OCI-LY3 (cell line): ENCODE measurements at regions not wholly inside any gene's neighbourhood (a gene's known extent, or its start where the extent isn't known, plus 50 kb on each side); places are given as distances from the start of the nearest gene placed in this dataset.

Experiments used
- H2AFZ ChIP-seq: fragments of 200-600, 300-600 bp; shearing (Covaris generic); 2 replicates; pipeline ENCODE4 v1.6.0; 2014; ENCODE audit warnings: antibody characterized with exemption, low read depth, low read length
- H3K27ac ChIP-seq: fragments of 200-600, 300-600 bp; sonication (generic); 2 replicates; pipeline ENCODE4 v1.5.1; 2014; ENCODE audit warnings: mild to moderate bottlenecking, low read length, moderate library complexity, mixed read lengths
- H3K27me3 ChIP-seq: fragments of 200-600, 300-600 bp; sonication (generic); 2 replicates; pipeline ENCODE4 v1.6.1; 2014; ENCODE audit warnings: low read depth, low read length, mixed read lengths
- H3K36me3 ChIP-seq: fragments of 200-600, 300-600 bp; sonication (generic); replicated peaks from 2 replicates; pipeline ENCODE3; 2014; ENCODE audit warnings: low read depth, low read length, mixed read lengths
- H3K4me1 ChIP-seq: fragments of 300-600, 200-600 bp; sonication (generic); 2 replicates; pipeline ENCODE4 v1.6.1; 2014; ENCODE audit warnings: low read length, mixed read lengths
- H3K4me2 ChIP-seq: fragments of 200-600, 300-600 bp; sonication (generic); 2 replicates; pipeline ENCODE4 v1.6.1; 2014; ENCODE audit warnings: low read length, mixed read lengths
- H3K4me3 ChIP-seq: fragments of 300-600, 200-600 bp; sonication (generic); 2 replicates; pipeline ENCODE4 v1.5.1; 2014; ENCODE audit warnings: antibody characterized with exemption, mild to moderate bottlenecking, low read length, moderate library complexity
- H3K79me2 ChIP-seq: fragments of 300-600, 200-600 bp; shearing (Covaris generic); 2 replicates; pipeline ENCODE4 v1.6.1; 2014; ENCODE audit warnings: mild to moderate bottlenecking, low read length, mixed read lengths
- H3K9ac ChIP-seq: fragments of 300-600, 200-600 bp; shearing (Covaris generic); 2 replicates; pipeline ENCODE4 v1.6.0; 2014; ENCODE audit warnings: mild to moderate bottlenecking, low read length, moderate library complexity
- H3K9me3 ChIP-seq: fragments of 200-600, 300-600 bp; shearing (Covaris generic); 2 replicates; pipeline ENCODE4 v1.6.1; 2014; ENCODE audit warnings: low read length, mixed read lengths; ENCODE audit not compliant: insufficient read depth
- H4K20me1 ChIP-seq: fragments of 200-600, 300-600 bp; sonication (generic); 2 replicates; pipeline ENCODE4 v1.6.1; 2016; ENCODE audit warnings: low read length, mixed read lengths; ENCODE audit not compliant: insufficient read depth
- CTCF ChIP-seq: fragments of 200-600, 300-600 bp; sonication (generic); IDR thresholded peaks from 2 replicates; pipeline ENCODE4 v1.5.1; 2014; ENCODE audit warnings: antibody characterized with exemption, low read length, low read depth
- EZH2phosphoT487 ChIP-seq: fragments of 200-600 bp; shearing (Covaris generic); IDR thresholded peaks from 2 replicates; pipeline ENCODE4 v1.6.1; 2018; ENCODE audit warnings: antibody characterized with exemption, mixed run types, low read depth

- Histone ChIP-seq H3K27me3 (no peaks in the 10 kb centered on the region), H3K4me3 (no peak overlapping the region), H3K9ac (no peak overlapping the region), H3K27ac (no peak overlapping the region), H3K9me3 (no peaks in the 10 kb centered on the region), H3K79me2 (no peaks in the 10 kb centered on the region), H3K36me3 (no peaks in the 10 kb centered on the region), H2AFZ (no peak overlapping the region), H3K4me2 (no peak overlapping the region), H4K20me1 (no peaks in the 10 kb centered on the region), H3K4me1 (no peaks in the 10 kb centered on the region)
- no peak for TF ChIP-seq EZH2phosphoT487
- TF ChIP-seq CTCF = peak; percentile 6; the same call in 1 of the 2 replicates
Observed at GRCh38 chr14:97056086-97056485, 258.9 kb downstream of the VRK1 start.

- Histone ChIP-seq H4K20me1 (no peaks in the 10 kb centered on the region), H3K27me3 (no peaks in the 10 kb centered on the region), H3K27ac (no peak overlapping the region), H3K4me2 (no peak overlapping the region), H3K36me3 (no peaks in the 10 kb centered on the region), H3K4me1 (no peaks in the 10 kb centered on the region), H3K9ac (no peak overlapping the region), H3K4me3 (no peak overlapping the region), H2AFZ (no peak overlapping the region), H3K9me3 (no peaks in the 10 kb centered on the region), H3K79me2 (no peaks in the 10 kb centered on the region)
- TF ChIP-seq CTCF (no peak), EZH2phosphoT487 (no peak)
Observed at GRCh38 chr14:97057238-97058073, 260.3 kb downstream of the VRK1 start.

GRCh38 chr14:97058074-97058467 is 260.9 kb downstream of the VRK1 start:
- Histone ChIP-seq H3K4me3 (no peak overlapping the region), H3K9me3 (no peaks in the 10 kb centered on the region), H3K27ac (no peak overlapping the region), H4K20me1 (no peaks in the 10 kb centered on the region), H3K4me2 (no peak overlapping the region), H3K27me3 (no peaks in the 10 kb centered on the region), H3K36me3 (no peaks in the 10 kb centered on the region), H3K79me2 (no peaks in the 10 kb centered on the region), H3K9ac (no peak overlapping the region), H3K4me1 (no peaks in the 10 kb centered on the region), H2AFZ (no peak overlapping the region)
- TF ChIP-seq EZH2phosphoT487 (no peak), CTCF (no peak)

GRCh38 chr14:97058589-97058988 is 261.4 kb downstream of the VRK1 start:
- Histone ChIP-seq H3K4me3 (no peak overlapping the region), H3K4me1 (no peaks in the 10 kb centered on the region), H3K27me3 (no peaks in the 10 kb centered on the region), H4K20me1 (no peaks in the 10 kb centered on the region), H2AFZ (no peak overlapping the region), H3K36me3 (no peaks in the 10 kb centered on the region), H3K9ac (no peak overlapping the region), H3K9me3 (no peaks in the 10 kb centered on the region), H3K4me2 (no peak overlapping the region), H3K79me2 (no peaks in the 10 kb centered on the region), H3K27ac (no peak overlapping the region)
- TF ChIP-seq EZH2phosphoT487 = no peak
